K562 (cell line): ENCODE measurements at regions not wholly inside any gene's neighbourhood (a gene's known extent, or its start where the extent isn't known, plus 50 kb on each side); places are given as distances from the start of the nearest gene placed in this dataset.

ENCODE experiments used
- ATAC-seq: fragments of 200-7000 bp; cut with Tn5 transposase; 3 replicates; pipeline ENCODE4 v1.9.1; 2020; ENCODE audit warnings: moderate library complexity
- BruUV-seq: library from RNA; stranded (reverse); fragments of 400-500 nt; replicated peaks from 2 replicates; lab custom pipeline; 2021; lab: Mats Ljungman, UMichigan
- CTCF ChIA-PET: fragments of 300-600 bp; formaldehyde crosslinking; extraction: SDS; loops from one replicate; lab custom pipeline; 2021; ENCODE audit warnings: low intra/inter-chr PET ratio; lab: Yijun Ruan, JAX
- POLR2A ChIA-PET: fragments of 300-600, 350-650 bp; sonication (Branson Sonifier 250); formaldehyde crosslinking; extraction: SDS; loops from one replicate; lab custom pipeline; 2021; ENCODE audit warnings: antibody characterized with exemption, inconsistent platforms; lab: Yijun Ruan, JAX
- DNase-seq, 4 experiments: peaks; one replicate each; pipeline versions ENCODE4 v3.0.0 to v3.0.0-alpha.2; 2011 to 2018; ENCODE audit warnings: low spot score in 3 of 4, mixed read lengths in 3 of 4; ENCODE audit errors: extremely low read depth in 1 of 4
- FAIRE-seq: peaks from 2 replicates; lab custom pipeline; 2011; peaks lifted over from hg19 to GRCh38; lab: Jason Lieb, UNC
- H2AFZ ChIP-seq: 2 replicates; pipeline ENCODE4 v1.6.0; 2011; ENCODE audit warnings: low read depth, low read length, control low read depth, inconsistent platforms
- H3K27ac ChIP-seq: fragments of 200-600 bp; 3 replicates; pipeline ENCODE4 v1.8.0; 2011; ENCODE audit warnings: low read depth, mild to moderate bottlenecking, control low read depth, inconsistent platforms, low read length, moderate library complexity, mixed read lengths; ENCODE audit errors: extremely low read depth
- H3K27me3 ChIP-seq, 2 experiments: fragments of 300-600 bp in 1 of 2; 2 replicates in 1 of 2; 3 replicates in 1 of 2; pipeline versions ENCODE4 v1.6.0 to v1.8.0; 2011; ENCODE audit warnings: inconsistent platforms in 2 of 2, low read length in 2 of 2, mild to moderate bottlenecking in 1 of 2, mixed read lengths in 1 of 2, moderate library complexity in 1 of 2; ENCODE audit not compliant: control insufficient read depth in 2 of 2, insufficient read depth in 2 of 2
- H3K36me3 ChIP-seq: fragments of 300-600 bp; 3 replicates; pipeline ENCODE4 v1.8.0; 2011; ENCODE audit warnings: mild to moderate bottlenecking, low read length, inconsistent platforms; ENCODE audit not compliant: control insufficient read depth, insufficient read depth
- H3K4me1 ChIP-seq, 2 experiments: fragments of 200-600 bp in 1 of 2; replicated peaks in 1 of 2; 2 replicates in 1 of 2; 3 replicates in 1 of 2; pipeline versions ENCODE4 v1.5.1 to v1.8.0; 2011; ENCODE audit warnings: inconsistent platforms in 2 of 2, low read length in 2 of 2, mild to moderate bottlenecking in 1 of 2, mixed read lengths in 1 of 2, moderate library complexity in 1 of 2; ENCODE audit not compliant: control insufficient read depth in 2 of 2, insufficient read depth in 2 of 2
- H3K4me2 ChIP-seq: 2 replicates; pipeline ENCODE4 v1.6.1; 2011; ENCODE audit warnings: low read length, control low read depth, inconsistent platforms, mixed read lengths; ENCODE audit not compliant: insufficient read depth
- H3K4me3 ChIP-seq: fragments of 200-600 bp; sonication (generic), shearing (Covaris generic); 2 replicates; pipeline ENCODE4 v1.5.1; 2016; ENCODE audit warnings: control low read depth, inconsistent platforms
- H3K79me2 ChIP-seq: fragments of 200-600 bp; 3 replicates; pipeline ENCODE4 v1.8.0; 2011; ENCODE audit warnings: low read length, inconsistent platforms; ENCODE audit not compliant: control insufficient read depth, insufficient read depth
- H3K9ac ChIP-seq, 2 experiments: 2 replicates each; pipeline versions ENCODE4 v1.6.0 to v1.6.1; 2011; ENCODE audit warnings: low read depth in 2 of 2, low read length in 2 of 2, control low read depth in 1 of 2, inconsistent platforms in 1 of 2, mild to moderate bottlenecking in 1 of 2, mixed read lengths in 1 of 2; ENCODE audit not compliant: insufficient read depth in 1 of 2
- H3K9me1 ChIP-seq: one replicate; pipeline ENCODE4 v1.6.0; 2011; ENCODE audit warnings: inconsistent platforms, mild to moderate bottlenecking, low read length, moderate library complexity; ENCODE audit not compliant: control insufficient read depth, insufficient read depth
- H3K9me3 ChIP-seq: replicated peaks from 2 replicates; pipeline ENCODE4 v1.5.1; 2011; ENCODE audit warnings: low read depth, low read length, inconsistent platforms; ENCODE audit not compliant: control insufficient read depth, insufficient read depth
- H4K20me1 ChIP-seq: replicated peaks from 2 replicates; pipeline ENCODE4 v1.6.1; 2011; ENCODE audit warnings: low read length, inconsistent platforms, mixed read lengths; ENCODE audit not compliant: control insufficient read depth, insufficient read depth
- ELK1 ChIP-seq: sonication (generic); formaldehyde crosslinking; IDR thresholded peaks from 2 replicates; pipeline ENCODE4 v1.8.1; 2022; ENCODE audit warnings: missing genetic modification reagents
- GABPB2 ChIP-seq: fragments of 250-450 bp; sonication (Bioruptor Pico); conservative IDR thresholded peaks from 2 replicates; pipeline ENCODE4 v1.5.1; 2021; ENCODE audit warnings: mild to moderate bottlenecking
- HDAC2 ChIP-seq: fragments of 450-650 bp; IDR thresholded peaks from 2 replicates; pipeline ENCODE4 v1.6.1; 2016; ENCODE audit warnings: mild to moderate bottlenecking
- MAFG ChIP-seq: fragments of 450-650 bp; conservative IDR thresholded peaks from 2 replicates; pipeline ENCODE4 v1.6.1; 2016; ENCODE audit warnings: missing genetic modification characterization, missing compliant biosample characterization
- PHTF2 ChIP-seq: fragments of 250-450 bp; sonication (Bioruptor Pico); IDR thresholded peaks from 2 replicates; pipeline ENCODE4 v1.5.0; 2021; ENCODE audit warnings: mild to moderate bottlenecking
- RNF2 ChIP-seq: sonication (generic); IDR thresholded peaks from 2 replicates; pipeline ENCODE4 v1.6.1; 2016
- SIRT6 ChIP-seq: IDR thresholded peaks from one replicate; pipeline ENCODE4 v1.6.1; 2012; ENCODE audit warnings: low read depth, mild to moderate bottlenecking, control low read depth, inconsistent platforms, low read length, moderate library complexity
- SMARCA5 ChIP-seq: fragments of 450-650 bp; IDR thresholded peaks from 2 replicates; pipeline ENCODE4 v1.6.1; 2016
- TAL1 ChIP-seq: fragments of 450-650 bp; IDR thresholded peaks from 2 replicates; pipeline ENCODE4 v1.6.1; 2016; ENCODE audit warnings: mild to moderate bottlenecking
- TARDBP ChIP-seq: fragments of 450-650 bp; IDR thresholded peaks from 2 replicates; pipeline ENCODE4 v1.6.1; 2016
- ZBTB43 ChIP-seq: sonication (generic); formaldehyde crosslinking; IDR thresholded peaks from 2 replicates; pipeline ENCODE4 v1.8.0; 2023; ENCODE audit warnings: mild to moderate bottlenecking, missing genetic modification reagents
- ZFP91 ChIP-seq: sonication (generic); formaldehyde crosslinking; IDR thresholded peaks from 2 replicates; pipeline ENCODE4 v1.8.0; 2022; ENCODE audit warnings: mild to moderate bottlenecking, missing genetic modification reagents
- ZNF217 ChIP-seq: sonication (generic); formaldehyde crosslinking; IDR thresholded peaks from 2 replicates; pipeline ENCODE4 v1.8.0; 2022; ENCODE audit warnings: mild to moderate bottlenecking, missing genetic modification reagents
- ZNF766 ChIP-seq: fragments of 200-800 bp; sonication (Bioruptor generic); conservative IDR thresholded peaks from 2 replicates; pipeline ENCODE4 v1.6.1; 2016; ENCODE audit warnings: missing genetic modification characterization, missing compliant biosample characterization
- WGBS: fragments of 100-300 bp; shearing (Covaris generic); methylation state at CpG from one replicate; pipeline ENCODE4 v1.1.6; 2016; ENCODE audit warnings: low coverage, mixed read lengths; ENCODE audit not compliant: insufficient coverage; ENCODE audit errors: missing lambda C conversion rate; 5-methylcytosine and 5-hydroxymethylcytosine counted together
- in situ Hi-C: fragments of 300-500 bp; cut with MboI; formaldehyde crosslinking; loops from 4 replicates; pipeline ENCODE4 v1.15.0; 2018; ENCODE audit warnings: inconsistent platforms, mixed read lengths
- intact Hi-C: fragments of 100-400 bp; cut with micrococcal nuclease; formaldehyde crosslinking; loops from 2 replicates; pipeline ENCODE4 v1.14.2; 2022

DNA sequence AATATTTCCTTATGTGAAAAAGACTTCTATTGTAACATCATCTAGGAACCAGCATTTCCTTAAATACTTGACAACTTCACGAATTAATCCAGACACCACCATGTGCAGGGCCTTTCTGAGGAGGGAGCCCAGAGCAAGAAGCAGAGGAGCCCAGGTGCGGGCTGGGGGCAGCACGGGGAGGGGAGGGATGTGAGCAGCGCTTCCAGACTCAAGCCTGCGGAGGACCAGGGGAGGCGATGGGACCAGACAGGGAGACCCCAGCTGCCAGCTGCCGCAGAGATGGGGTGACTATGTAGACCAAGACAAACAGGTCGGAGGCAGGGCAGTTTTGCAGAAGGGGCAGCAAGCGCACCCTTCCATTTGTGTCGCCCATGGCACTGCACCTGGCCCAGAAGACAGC is 596.1 kb downstream of the IRX1 start:
- ChIA-PET CTCF (no interaction called here), POLR2A (no interaction called here)
- no peaks in the 10 kb centered on the region for H3K79me2 ChIP-seq
- no peaks in the 10 kb centered on the region for H3K4me1 ChIP-seq
- no peak overlapping the region for H3K9ac ChIP-seq
- DNase-seq (no peak), ATAC-seq (peak; percentile 39), FAIRE-seq (no peak)
- no peaks in the 10 kb centered on the region for H3K9me3 ChIP-seq
- no peak for TF ChIP-seq MAFG (tag)
- no peak for TF ChIP-seq RNF2
- TF ChIP-seq ZBTB43 (CRISPR knock-in tag): no peak
- no peak for TF ChIP-seq PHTF2 (CRISPR knock-in tag)
- TF ChIP-seq HDAC2: no peak
- no peak for TF ChIP-seq ELK1 (CRISPR knock-in tag)
- no peak for TF ChIP-seq GABPB2 (CRISPR knock-in tag)
- TF ChIP-seq ZNF766: no peak
- no peak for TF ChIP-seq ZFP91 (CRISPR knock-in tag)
- TF ChIP-seq TARDBP: no peak
- TF ChIP-seq TAL1: no peak
- no peak for TF ChIP-seq ZNF217 (CRISPR knock-in tag)
- TF ChIP-seq SMARCA5: no peak
- no peak for TF ChIP-seq SIRT6
- no peaks in the 10 kb centered on the region for H3K36me3 ChIP-seq
- no peak overlapping the region for H2AFZ ChIP-seq
- intact Hi-C loops (no loop called here), in situ Hi-C loops (no loop called here)
- H3K27ac ChIP-seq: no peak overlapping the region
- H3K27me3 ChIP-seq: 0 out of 5 replicates have a peak, but pooled peaks cover 0 to 2% of the 10 kb centered on the region in 2 experiments
- no peak overlapping the region for H3K4me2 ChIP-seq
- no peak overlapping the region for H3K4me3 ChIP-seq
- no peaks in the 10 kb centered on the region for H3K9me1 ChIP-seq
- H4K20me1 ChIP-seq: no peaks in the 10 kb centered on the region; the same call in 1 of the 2 replicates
- no TSS peak for BruUV-seq
- WGBS: 32% methylated on average over 8 of the region's 10 CpGs
